ENCODE measurements at regions not wholly inside any gene's neighbourhood (a gene's known extent, or its start where the extent isn't known, plus 50 kb on each side); places are given as distances from the start of the nearest gene placed in this dataset.

DNA sequence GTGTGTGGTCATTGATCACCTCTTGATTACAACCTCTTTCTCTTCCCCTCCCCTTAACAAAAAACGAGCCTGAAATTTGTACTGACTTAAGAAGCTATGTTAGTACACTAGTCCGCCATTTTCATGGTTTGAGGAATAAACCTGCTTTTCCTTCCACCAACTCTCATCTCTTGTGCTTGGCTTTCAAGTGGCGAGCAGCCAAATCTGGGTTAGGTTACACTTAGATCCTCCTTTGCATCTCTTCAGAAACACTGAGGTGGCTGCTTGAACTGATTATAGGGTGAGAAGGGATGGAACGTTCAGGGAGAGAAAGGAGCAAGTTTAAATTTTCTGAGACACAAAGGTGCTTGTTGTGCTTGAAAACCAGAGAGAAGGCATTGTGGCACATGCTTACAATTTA is 2171.4 kb downstream of the LRRC4C start:
- DNase-seq, result no peak

DNA sequence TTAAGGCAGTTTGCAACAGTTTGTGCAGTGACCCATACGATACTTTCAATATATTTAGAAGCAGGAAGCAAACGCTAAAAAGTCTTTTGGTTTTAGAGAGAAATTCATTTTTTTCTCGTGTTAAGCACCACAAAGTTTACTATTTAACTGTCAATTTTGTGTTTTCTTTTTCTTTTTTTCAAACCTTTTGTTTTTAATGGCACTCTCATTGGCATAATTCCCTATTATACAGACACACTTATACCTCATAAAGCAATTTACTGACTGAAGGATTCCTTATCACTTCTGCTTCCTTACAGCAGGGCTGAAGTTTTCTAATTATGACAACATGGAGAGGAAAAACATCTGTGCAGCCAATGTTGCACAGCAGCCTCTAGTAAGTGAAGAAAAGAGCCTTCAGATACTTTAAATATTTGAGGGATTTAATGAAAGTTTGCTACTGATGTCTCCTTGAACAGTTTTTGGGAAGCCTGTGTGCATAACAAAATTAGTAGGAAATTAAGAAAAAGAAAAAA is 2191.2 kb downstream of the LRRC4C start:
- DNase-seq, result no peak

- DNase-seq, result no peak
Observed at GRCh38 chr11:39255648-39256047, 2203.8 kb downstream of the LRRC4C start.

- DNase-seq, result no peak
Observed at GRCh38 chr11:39249566-39250365, 2209.7 kb downstream of the LRRC4C start.

DNA sequence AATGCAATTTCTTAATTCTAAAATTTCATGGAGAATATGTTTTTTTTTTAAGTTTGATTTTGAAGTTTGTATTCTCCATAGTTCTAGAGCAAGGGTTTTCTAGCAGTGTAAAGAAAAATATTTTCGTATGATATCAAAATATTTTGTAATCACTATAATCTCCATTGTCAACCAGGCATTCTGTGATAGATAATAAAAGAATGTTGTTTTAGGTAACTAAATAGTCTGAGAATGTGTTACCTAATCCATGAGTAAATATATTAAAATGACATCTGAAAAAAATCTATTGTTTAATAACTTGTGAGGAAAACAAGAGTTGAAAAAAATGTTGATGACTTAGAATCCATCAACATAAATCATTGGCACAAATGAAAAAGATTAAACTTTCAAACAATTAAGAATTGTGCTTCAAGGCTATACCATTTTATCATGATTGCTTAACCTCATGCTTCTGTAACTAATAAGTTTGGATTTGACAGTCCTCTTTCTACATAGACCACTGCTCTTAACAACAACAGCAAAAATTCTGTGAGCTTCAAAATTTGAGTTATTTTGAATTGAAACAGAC is 2211.8 kb downstream of the LRRC4C start:
- DNase-seq, result no peak

GRCh38 chr11:39239553-39239952 is 2219.9 kb downstream of the LRRC4C start:
- DNase-seq, result no peak

DNA sequence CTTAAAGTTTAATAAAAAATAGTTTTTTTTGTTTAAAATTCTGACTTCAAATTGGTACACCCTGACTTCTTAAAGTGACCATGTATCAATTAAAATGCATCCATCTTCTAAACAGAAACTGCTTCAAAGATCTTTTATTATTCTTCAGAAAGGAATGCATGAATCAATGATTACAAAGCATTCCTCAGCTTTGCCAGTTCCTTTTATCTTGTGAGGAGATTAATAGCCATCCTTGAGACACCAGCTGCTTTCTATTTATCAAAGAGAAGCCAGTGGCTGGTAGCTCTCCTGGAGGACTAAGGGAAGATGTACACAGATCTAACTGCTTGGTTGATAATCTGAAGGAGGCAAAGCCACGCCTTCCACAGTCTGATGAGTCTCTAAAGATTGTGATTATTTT is 2222.5 kb downstream of the LRRC4C start:
- DNase-seq, result no peak

DNA sequence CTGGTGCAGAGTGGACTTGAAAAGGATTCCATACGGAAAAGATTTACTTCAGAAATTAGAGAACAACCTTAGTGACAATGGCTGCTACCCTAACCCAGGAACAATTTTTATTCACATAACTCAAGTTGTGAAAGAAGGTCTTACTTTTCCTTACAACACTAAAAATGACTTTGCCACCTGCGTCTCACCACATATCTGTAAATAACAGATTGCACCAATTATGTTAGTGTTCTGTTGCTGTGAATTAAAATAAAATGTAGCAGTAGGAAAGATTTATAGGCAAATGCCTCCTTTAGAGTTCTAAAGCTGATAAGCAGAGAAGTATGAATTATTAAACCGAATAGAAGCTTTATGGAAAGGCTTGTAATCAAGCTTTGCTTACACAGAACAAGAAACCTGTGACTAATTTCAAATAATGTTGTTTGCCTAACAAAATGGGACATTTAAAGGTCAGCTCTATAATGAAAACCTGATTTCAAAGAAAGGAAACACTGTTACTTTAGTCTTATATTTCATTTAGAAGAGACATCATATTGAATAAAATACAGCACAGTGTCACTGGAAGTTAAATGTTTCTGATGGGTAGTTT is 2237.8 kb downstream of the LRRC4C start:
- DNase-seq, result no peak

GRCh38 chr11:39220501-39221230 is 2238.8 kb downstream of the LRRC4C start:
- no peak for DNase-seq

GRCh38 chr11:39220069-39220468 is 2239.4 kb downstream of the LRRC4C start:
- DNase-seq, result no peak

DNA sequence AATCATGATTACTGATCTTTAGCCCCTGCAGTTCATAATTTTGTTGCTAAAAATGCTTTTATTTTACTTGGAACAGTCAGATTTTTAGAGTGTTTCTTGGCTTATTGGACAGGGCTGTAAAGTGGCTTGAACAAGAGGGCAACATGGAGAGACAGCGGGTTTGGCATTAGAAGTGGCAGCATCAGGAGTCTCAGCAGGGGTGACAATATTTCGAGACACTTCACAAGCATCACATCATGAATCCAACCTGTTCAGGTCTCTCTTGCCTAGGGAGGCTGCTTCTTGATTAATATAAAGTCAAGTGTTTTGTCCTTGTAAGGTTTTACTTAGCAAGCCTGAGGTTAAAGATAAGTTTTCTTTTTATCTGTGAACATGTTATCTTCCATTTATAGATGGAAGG is 2249.5 kb downstream of the LRRC4C start:
- no peak for DNase-seq

DNA sequence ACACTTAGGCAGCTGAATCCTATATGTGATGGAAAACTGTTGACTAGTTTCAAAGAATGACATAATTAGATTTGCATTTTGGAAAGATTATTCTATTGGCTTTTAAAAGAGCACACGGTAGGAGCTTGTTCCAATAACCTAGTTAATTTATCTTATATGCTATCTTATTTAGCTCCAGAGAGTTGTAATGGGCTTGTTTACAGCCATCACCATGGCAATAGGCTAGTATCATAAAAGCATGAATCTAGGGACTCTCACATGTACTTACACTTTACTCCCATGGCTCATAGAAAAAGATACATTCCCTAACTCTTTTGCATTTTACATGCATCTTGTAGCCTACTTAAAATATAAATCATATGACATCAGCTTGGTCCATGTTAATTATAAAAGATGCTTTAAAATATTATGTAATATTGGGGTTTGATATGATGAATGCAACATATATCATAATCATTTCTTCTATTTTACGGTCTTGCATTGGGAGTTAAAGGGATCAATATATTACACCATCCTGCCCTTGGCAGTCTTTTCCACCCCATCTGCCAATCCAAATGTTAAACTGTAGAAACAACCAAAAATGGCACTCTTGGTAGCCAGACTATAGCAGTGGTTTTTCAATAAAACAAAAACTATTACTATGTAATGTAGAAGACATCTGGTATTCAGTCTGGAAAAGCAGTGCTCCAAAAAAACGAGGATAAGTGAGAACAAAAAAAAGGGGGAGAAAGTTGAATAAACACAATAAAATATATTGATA is 2254.0 kb downstream of the LRRC4C start:
- no peak for DNase-seq

DNA sequence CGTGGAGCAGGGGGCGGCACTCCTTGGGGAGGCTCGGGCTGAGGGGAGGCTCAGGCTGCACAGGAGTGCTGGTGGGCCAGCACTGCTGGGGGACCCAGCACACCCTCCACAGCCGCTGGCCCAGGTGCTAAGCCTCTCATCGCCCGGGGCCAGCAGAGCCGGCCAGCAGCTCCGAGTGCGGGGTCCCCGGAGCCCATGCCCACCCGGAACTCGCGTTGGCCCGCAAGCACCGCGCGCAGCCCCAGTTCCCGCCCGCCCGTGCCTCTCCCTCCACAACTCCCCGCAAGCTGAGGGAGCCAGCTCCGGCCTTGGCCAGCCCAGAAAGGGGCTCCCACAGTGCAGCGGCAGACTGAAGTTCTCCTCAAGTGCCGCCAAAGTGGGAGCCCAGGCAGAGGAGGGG is 2266.8 kb downstream of the LRRC4C start:
- DNase-seq, result no peak

GRCh38 chr11:39190751-39191150 is 2268.7 kb downstream of the LRRC4C start:
- DNase-seq, result no peak

DNA sequence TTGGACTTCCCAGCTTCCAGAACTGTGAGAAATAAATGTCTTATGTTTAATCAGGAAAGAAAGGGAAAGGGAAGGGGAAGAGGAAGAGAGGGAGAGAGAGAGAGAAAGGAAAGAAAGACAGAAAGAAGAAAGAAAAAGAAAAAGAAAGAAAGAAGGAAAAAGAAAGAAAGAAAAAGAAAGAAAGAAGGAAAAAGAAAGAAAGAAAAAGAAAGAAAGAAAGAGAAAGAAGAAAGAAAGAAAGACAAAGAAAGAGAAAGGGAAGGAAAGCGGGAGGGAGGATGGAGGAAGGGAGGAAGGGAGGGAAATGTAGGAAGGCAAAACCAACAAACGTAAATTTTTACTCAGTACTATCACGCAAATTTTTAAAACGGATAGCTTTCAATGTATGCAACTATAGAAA is 2281.8 kb downstream of the LRRC4C start:
- DNase-seq, result no peak

DNA sequence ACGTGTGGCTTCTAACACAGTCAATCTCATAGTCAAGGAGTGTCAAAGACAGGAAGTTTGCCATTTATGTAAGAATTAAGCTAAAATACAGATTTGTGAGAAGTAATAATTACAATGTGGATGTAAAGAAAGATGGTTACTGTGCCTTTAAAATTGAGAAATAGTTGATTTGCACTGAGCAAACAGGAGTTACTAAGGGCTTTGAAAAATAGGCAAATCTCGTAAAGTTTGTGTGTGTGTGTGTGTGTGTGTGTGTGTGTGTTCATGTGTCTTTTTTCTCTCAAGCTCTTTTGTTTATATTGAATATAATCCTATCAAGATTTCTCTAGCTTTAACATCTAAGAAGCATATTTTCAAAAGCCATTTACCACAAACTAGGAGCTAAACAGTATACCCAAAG is 2284.5 kb downstream of the LRRC4C start:
- no peak for DNase-seq

DNA sequence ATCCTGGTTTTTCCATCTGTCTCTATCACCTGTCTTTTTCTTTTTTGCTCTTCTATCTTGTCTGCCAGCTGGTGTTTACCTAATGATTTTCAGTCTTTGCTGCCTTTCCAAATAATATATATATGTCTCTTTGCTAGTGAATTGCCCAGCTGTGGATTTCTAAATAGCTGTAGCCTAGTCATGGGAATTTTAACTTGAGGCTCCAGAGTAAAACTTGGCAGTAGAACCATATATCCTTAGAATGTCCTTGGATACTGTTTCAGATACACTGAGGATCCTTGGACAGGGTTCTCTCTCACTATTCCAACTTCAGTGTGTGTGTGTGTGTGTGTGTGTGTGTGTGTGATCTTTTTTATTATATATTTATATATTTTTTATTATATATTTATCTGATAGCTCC is 2285.3 kb downstream of the LRRC4C start:
- no peak for DNase-seq

DNA sequence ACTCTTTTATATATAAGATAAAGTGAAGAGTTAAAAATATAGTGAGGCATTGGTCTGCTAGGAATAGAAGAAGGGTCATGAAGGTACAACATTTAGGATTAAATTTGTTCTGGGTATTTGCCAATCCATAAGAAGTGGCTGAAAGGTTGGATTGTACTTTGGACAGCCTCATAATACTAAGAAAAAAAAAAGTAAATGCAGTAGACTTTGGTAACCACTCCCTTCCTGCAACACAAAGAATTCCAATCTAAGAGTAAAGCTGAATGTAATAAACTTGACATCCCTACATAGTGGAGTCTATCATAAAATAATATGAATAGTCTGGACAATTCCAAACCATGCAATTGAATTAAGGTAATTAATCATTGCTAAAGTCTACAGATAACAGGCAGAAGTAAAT is 2294.4 kb downstream of the LRRC4C start:
- no peak for DNase-seq

GRCh38 chr11:39149214-39149613 is 2310.2 kb downstream of the LRRC4C start:
- DNase-seq, result no peak

- no peak for DNase-seq
Observed at GRCh38 chr11:39145346-39145745, 2314.1 kb downstream of the LRRC4C start.

DNA sequence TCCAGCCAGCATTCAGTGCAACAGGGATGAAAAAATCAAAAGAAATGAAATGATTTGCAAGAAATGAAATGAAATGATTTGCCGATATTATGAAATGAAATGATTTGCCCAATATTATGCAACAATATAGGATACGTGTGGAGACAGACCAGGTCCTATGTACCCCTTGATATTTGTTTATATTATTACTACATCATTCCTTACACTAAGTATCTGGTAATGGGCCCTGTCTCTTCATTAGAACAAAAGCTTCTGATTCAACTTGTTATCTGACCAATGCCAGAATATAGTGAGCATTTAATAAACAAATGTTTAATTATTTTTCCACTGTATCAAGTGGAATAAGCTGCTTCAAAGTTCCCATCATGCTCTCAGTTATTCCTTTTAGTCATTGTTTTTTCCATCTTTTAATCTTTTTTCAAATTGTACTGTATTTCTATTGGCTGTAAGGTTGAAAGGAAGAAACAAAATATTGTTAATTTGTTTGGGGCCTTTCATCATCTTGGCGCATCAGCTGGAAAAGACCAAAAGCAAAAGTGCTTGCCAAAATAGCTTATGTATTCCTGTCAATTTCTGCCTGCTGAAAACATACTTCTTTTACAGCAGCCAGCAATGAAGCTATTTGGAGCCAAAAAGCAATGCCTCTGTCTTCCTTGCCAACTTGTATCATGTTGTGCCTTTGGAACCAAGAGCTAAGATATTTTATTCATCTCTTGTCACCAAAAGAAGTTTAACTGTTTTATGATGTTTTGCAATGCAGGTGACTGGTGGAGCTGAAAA is 2314.9 kb downstream of the LRRC4C start:
- no peak for DNase-seq

GRCh38 chr11:39139581-39139980 is 2319.9 kb downstream of the LRRC4C start:
- no peak for DNase-seq

Measured in NCI-H1694 (cell line).